Mesenteric fat pad (tissue), 1 donor: ENCODE measurements at regions not wholly inside any gene's neighbourhood (a gene's known extent, or its start where the extent isn't known, plus 50 kb on each side); places are given as distances from the start of the nearest gene placed in this dataset.
"Not testable (repeated sequence)": the region's sequence is repeated elsewhere in the genome, so short reads cannot be mapped to it uniquely, and the experiment has no call there.

Experiments
- DNase-seq: peaks from one replicate; pipeline ENCODE4 v3.0.0-alpha.2; 2020; ENCODE audit warnings: low spot score
- donor health status: DM: yes; HTN: yes; CAD: no.

DNA sequence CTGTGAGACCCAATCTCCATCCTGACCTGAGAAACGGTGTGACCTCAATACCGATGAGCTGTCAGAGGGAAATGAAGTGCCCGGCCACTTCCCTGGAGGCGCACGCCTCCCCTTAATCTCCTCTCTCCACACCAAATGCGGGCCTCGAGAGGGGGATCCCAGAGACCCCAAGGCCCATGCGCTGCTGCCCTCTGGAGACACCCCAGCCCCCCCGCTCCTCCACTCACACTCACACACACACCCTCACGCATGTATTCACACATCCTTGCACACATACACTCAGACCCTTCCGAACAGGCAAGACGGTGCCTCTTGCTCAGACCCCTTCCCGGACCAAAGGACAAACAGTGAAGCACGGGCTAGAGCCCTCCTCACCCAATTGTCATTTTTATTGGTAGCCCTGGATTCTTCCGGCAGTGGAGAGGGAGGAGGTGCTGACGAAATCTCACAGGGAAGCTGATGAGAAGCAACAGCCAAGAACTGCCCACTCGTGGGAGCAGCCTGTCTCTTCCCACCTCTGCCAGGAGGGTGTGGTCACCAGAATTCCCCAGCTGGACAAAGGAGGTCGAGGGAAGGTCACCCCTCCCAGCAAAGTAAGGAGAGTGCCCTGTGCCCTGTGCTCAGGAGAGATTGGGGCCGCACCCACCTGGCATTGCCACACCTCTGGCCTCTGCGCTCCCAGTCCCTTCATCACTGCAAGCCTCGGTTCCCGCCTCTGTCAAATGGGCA is 136.0 kb upstream of the TNRC6C start:
- DNase-seq = no peak

DNA sequence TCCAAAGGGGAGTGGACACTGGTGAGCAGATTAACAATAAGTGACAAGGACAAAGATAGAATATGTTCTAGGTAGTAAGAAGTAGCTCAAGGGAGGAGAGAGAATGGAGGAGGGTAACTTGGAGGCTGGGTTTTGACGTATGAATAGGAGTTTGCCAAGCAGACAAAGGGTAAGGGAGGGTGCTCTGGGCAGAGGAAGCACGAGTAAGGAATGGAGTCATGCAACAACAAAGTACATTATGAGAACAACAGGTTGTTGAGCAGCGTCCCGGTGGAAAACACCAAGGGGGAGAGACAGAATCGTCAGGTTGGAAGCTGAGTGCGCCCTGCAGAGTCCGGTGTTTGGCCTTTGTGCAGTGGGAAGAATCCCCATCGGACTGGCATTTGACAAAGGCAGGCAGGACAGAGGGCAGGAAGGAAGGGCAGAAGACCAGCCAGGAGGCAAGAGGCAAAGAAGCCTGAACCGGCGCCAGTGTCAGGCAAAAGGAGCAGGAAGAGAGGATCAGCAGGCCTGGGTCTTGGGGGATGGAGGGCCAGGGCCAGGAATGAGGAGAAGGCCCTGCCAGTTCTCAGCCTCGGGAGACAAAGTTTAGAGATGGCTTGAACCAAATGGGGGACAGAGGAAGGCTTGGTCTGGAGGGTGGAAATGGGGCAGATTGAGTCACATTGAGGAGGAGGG is 134.3 kb upstream of the TNRC6C start:
- no peak for DNase-seq

DNA sequence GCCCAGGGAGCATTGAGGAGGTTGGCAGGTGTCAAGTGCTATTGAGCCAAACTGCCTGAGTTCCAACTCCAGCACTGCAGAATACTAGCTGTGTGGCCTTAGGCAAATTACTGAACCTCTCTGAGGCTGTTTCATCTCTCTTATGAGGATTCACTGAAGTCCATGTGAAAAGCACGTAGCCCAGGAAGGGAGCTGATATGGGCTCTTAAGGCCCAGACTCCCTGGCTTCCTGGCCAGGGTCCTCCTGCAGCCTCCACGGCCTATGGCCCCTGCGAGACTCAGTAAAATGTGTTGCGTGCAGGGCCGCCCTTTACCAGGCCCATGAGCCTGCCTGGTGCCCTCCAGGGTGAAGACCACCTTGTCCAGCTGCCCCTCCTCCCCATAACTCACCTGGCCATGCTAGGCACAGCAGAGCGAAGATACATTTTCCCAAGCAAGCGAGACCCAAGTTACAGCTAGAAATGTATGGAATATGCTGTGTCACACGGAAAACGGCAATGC is 133.7 kb upstream of the TNRC6C start:
- no peak for DNase-seq

DNA sequence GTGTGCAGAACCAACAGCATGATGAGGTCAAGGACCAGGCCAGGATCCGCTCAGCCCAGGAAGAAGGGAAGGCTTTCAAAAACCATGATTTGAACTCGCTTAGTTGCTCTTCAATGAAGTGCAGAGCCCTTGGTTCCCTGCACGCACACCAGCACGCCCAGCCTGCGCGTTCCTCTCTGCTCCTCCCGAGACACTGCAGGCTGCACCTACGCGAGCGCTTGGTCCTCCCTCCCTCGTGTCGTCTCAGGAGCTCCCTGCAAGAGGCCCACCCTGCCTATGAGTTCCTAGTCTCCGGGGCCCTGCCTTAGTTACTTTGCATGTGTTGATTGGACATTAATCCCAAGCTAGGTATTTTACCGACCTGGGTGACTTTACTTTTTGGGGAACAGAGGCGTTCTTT is 132.9 kb upstream of the TNRC6C start:
- no peak for DNase-seq

DNA sequence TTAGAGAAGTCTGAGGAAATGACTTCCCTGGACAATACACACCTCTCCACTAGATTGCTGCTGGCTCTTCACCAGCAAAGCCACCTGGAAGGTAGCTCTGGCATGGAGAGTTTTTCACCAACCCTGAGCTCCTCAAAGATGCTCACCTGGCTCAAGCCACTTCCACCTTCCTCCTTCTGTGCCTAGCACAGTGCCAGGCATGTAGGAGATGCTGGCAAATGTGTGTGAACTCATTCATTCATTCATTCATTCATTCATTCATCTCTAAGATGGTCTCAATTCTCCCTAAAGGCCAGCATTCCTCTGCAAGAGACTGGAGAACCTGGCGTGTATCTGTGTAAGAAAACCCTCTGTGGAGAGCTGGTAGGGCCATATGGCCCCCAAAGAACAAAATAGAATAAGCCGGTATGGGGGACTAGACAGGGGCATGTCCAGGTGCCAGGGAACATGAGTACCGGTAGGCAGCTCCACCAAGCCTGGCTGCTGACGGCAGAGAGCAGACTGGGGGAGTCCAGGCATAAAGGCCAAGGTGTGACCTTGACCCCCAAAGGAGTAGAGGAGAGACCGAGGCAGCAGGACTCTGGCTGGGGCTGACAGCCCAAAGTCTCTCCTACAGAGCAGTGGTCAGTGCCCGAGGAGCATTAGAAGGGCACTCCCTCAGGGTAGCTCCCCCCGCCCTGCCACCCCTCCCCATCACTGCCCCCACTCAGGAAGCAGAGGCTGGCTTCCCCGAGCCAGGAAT is 132.2 kb upstream of the TNRC6C start:
- peak; percentile 60 for DNase-seq

DNA sequence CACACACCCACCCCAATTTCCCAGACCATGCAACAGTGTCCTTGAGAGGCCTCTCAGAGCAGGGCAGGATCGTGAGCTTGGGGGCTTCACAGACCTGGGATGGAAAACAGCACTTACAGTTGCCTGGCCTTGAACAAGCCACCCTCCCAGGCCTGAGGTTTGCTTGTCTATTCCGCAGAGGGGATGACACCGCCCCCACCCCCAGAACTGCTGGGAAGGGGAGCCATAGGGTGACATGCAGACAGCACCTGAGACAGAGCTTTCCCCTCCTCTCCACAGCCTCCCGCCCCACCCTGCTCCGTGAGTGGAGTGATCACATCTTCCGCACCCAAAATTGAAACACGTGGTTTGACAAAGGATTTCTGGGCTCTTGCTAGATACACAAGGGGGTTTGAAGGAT is 131.5 kb upstream of the TNRC6C start:
- DNase-seq = no peak

DNA sequence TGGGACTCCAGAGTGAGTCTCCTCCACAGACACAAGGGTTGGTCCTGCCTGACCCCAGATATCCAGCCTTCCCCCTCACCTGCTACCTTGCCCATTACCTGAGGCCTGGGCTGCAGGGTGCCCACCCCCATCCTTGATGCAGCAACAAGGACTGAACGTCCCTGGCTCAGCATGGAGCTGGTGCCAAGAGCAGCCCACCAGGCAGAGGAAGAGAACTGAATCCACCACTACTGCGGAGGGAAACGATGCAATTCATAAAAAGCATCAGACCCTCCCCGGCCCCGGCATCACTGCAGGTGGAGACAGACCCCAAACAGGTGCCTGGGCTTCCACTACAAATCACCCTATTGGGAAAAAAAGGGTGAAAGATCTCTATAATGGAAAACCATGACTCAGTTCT is 131.0 kb upstream of the TNRC6C start:
- no peak for DNase-seq

DNA sequence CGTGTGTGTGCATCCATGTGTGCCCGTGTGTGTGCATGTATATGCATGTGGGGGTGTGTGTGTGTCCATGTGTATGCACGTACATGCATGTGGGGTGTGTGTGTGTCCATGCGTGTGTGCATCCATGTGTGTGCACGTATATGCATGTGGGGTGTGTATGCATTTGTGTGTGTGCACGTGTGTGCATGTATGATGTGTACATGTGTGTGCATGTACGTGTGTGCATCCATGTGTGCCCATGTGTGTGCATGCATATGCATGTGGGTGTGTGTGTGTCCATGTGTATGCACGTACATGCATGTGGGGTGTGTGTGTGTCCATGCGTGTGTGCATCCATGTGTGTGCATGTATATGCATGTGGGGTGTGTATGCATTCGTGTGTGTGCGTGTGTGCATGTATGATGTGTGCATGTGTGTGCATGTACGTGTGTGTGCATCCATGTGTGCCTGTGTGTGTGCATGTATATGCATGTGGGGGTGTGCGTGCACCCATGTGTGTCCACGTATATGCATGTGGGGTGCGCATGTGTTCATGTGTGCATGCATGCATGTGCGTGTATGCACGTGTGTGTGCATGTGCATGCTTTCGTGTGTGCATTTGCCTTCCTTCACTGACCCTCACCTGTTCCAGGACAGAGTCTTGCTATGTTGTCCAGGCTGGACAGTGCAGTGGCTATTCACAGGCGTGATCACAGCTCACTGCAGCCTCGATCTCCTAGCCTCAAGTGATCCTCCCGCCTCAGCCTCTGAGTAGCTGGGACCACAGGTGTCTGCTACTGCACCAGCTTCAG is 129.6 kb upstream of the TNRC6C start:
- DNase-seq = peak; percentile 62

DNA sequence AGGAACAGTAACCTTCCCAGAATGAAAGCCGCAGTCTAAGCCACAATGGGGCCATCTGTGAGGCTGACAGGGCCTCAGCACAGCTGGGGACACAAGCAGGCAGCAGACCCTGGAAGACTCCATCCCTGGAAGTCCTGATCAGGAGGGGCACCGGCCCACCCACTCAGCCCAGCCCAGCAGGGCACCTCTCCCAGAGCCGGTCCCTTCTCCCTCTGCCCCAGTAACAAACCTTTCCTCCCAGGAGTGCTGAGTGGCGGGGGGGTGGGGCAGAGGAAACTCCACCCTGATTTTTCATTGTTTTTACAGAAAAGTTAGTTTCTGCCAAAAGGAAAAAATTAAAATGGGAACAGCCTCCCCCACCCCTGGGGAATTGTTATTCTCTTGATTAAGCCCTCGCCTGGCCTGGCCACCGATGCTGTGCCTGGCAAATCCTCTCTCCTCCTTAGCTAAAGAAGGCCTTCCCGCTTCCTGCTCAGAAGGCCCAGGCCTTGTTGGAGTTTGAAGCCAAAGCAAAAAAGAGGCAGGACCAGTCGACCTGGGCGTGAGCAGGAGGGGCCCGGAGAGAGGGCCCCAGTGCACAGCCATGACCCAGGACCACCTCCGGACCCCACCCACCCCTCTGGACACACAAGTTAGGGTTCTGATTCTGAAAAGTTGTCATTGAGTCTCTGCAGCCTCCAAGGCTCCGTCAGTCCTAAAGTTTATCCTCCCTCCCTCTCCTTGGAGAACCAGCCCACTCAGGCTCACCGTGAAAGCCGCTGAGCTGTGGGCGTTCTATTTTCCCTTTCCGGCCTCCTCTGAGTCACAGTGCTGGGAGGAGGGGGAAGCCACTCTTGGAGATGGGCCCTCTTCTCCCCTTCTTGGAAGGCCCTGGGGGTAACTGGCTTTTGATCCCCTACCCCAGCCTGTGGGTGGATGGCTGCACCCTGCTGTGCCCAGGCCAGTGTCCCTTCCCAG is 128.4 kb upstream of the TNRC6C start:
- DNase-seq = peak; percentile 85

DNA sequence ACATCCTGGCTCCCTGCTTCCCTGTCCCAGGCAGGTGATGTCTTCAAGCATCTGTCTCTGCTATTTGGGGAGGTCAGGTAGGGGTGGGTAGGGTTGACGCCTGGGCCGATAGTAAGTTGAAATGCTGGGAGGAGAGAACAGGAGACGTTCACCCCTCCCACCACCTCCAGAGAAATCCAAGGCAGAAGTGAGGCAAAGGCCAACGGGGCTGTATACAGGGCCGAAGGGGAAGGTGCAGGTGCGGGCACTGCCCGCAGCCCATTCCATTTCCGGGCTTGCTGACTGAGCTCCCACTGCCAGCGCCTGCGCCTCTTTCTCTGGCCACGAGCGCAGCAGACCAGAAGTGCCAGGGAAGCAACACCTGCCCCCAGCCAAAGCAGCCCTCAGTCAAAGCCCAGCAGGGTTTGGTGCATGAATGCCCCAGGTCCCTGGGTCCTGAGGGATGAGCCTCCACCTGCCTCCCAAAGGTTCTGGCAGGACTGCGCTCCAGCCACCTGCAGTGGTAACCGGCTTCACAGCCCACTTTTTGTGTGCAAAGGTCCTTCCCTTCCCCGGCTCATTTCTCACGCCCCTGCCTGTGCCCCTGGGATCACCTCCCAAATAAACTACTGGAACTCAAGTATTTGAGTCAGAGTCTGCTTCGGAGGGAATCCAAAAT is 127.6 kb upstream of the TNRC6C start:
- peak; percentile 76 for DNase-seq

DNA sequence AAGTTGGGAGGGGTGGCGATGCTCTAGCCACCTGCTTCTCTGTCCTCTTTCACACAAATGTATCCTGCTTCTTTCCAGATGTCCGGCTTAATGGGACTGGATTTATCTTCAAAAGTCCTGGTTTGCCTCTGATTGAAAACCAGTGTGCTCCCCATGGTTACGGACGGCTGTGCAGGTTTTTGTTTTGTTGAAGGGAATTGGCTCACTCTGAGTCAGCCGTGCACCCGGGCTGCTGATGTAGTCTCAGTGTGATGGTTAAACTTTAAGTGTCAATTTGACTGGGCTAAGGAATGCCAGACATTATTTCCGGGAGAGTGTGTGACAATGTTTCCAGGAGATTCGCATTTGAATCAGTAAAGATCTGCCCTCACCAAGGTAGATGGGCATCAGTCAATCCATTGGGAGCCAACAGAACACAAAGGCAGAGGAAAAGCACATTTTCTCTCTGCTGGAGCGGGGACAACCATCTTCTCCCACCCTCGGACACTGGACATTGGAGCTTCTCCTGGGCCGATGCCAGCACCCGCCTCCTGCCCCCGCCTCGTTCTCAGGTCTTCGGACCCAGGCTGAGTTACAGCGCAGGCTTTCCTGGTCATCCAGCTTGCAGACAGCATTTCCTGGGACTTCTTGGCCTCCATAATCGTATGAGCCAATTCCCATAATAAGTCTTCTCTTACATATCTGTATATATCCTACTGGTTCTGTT is 126.9 kb upstream of the TNRC6C start:
- DNase-seq = peak; percentile 72

DNA sequence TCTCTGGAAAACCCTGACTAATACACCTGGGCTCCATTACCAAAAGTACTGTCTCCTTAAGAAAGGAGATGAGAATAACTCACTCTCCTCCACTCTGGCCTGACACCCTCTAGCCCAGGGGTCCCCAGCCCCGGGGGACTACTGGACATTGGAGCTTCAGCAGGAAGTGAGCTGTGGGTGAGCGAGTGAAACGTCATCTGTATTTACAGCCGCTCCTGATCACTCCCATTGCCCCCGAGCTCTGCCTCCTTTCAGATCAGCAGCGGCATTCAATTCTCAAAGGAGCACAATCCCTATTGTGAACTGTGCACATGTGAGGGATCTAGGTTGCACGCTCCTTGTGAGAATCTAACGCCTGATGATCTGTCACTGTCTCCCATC is 126.3 kb upstream of the TNRC6C start:
- no peak for DNase-seq

DNA sequence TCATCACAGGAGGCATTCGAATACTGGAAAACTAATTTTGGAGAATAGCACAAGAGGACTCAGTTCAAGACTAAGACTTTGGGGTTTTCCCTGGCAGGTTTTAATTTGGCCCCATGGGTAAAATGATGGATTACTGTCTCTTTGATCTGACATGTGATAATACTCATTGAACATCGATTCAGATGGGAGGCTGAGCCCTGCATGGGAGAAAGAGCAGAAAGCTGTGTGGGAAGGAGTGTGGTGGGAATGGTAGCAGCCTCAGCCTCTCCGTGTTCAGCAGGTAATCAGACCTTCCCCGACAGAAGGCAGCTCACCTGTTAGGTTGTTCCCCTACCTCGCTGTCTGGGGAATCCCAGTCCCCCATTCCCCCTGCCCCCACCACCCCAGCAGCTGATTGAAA is 124.7 kb upstream of the TNRC6C start:
- no peak for DNase-seq

DNA sequence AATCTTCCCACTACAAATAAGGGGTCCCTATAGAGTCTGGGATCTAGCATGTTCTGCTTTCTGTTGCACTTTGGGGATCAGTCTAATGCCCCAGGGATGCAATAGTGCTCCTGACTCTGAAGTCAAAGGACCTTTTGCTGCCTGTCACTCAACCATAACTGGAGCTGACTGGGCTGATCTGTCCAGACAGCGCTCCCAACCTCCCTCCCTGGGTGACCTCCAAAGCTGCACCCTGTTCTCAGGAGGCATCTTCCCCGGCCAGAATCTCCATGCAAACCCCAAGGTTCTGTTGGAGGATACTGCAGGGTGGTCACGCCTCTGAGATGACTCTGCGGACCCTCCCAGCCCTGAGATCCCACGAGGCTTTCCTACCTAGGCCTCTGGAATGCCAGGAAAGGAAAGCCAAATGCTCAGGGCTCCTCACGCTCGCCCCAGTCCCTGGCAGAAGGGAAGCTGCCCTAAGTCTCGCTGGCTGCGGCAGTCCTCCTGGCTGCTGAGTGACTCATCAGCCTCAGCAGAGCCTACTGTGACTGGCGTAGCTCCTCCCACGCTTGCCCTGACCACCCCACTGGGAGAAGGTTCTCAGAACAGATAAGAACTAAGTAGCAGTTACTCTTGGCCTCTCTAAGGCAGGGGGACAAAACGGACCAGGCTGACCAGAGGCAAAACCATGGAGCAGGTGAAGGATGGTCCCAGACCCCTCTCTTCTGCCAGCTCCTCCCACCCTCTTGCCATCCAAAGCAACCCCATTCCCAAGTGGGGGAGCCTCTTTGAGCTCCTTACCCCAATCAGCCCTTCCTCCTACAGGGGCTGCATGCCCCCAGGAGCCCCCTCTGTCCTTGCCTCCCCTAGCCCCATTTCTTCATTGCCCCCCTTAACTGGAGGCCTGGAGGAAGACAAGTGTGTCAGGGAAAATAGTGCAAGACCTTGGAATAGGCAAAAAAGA is 124.1 kb upstream of the TNRC6C start:
- peak; percentile 89 for DNase-seq

DNA sequence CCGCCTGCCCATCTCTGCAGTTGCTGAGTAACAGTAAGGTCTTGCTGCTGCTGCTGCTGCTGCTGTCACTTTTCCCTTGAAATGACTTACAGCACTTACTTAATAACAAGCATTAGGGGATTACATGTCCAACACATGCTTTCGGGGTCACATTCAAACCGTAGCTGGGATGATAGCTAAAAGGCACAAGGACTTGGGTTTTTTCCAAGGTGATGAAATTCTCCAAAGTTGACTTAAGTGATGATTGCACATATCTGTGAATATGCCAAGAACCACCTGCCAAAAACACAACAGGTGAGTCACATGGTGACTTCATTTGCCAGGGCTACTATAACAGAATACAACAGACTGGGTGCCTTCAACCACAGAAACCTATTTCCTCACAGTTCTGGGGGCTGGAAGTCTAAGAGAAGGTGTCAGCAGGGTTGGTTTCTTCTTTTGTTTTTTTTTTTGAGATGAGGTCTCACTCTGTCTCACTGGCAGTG is 121.9 kb upstream of the TNRC6C start:
- DNase-seq = no peak

DNA sequence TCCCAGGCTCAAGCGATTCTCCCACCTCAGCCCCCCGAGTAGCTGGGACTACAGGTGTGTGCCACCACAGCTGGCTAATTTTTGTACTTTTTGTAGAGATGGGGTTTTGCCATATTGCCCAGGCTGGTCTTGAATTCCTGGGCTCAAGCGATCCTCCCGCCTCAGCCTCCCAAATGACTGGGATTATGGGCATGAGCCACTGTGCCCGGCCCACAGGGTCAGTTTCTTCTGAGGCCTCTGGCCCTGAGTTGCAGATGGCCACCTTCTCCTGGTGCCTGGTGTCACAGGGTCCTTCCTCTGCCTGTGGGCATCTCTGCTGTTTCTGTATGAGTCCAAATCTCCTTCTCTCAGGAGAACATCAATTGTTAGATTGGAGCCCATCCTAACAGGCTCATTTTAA is 121.4 kb upstream of the TNRC6C start:
- not testable (repeated sequence) for DNase-seq

DNA sequence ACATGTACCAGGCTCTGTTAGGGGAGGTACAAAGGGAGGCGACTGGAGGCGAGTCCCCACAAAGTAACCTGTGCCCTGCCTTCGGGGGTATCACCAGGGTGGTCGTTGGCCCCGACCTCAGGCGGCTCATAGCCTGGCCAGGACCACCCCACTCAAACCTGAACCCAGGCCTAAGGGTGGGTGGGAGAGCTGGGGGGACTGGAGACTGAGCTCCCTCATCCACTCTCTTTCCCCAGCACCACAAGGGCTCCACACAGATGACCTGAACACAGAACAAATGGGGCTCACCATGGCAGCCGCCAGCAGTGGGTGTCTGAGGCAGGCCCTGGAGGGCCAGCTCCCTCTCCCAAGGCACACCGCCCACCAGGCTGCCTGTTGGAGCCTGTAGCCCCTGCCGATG is 120.6 kb upstream of the TNRC6C start:
- peak; percentile 71 for DNase-seq
